NB4 (cell line): ENCODE measurements at regions not wholly inside any gene's neighbourhood (a gene's known extent, or its start where the extent isn't known, plus 50 kb on each side); places are given as distances from the start of the nearest gene placed in this dataset.

Experiments used
- POLR2A ChIP-seq: IDR thresholded peaks from 2 replicates; pipeline ENCODE4 v1.6.1; 2011; ENCODE audit warnings: mild to moderate bottlenecking; ENCODE audit not compliant: insufficient read length; ENCODE audit errors: extremely low read depth
- TF ChIP-seq, protein P1 (sequence below): IDR thresholded peaks from one replicate; pipeline ENCODE4 v1.5.1; 2012; ENCODE audit warnings: low read depth, low read length

- TF ChIP-seq, protein P1, sequence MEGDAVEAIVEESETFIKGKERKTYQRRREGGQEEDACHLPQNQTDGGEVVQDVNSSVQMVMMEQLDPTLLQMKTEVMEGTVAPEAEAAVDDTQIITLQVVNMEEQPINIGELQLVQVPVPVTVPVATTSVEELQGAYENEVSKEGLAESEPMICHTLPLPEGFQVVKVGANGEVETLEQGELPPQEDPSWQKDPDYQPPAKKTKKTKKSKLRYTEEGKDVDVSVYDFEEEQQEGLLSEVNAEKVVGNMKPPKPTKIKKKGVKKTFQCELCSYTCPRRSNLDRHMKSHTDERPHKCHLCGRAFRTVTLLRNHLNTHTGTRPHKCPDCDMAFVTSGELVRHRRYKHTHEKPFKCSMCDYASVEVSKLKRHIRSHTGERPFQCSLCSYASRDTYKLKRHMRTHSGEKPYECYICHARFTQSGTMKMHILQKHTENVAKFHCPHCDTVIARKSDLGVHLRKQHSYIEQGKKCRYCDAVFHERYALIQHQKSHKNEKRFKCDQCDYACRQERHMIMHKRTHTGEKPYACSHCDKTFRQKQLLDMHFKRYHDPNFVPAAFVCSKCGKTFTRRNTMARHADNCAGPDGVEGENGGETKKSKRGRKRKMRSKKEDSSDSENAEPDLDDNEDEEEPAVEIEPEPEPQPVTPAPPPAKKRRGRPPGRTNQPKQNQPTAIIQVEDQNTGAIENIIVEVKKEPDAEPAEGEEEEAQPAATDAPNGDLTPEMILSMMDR, result no peak
- TF ChIP-seq POLR2A, result no peak
These were observed 176.9 kb upstream of the FRMD6 start for GRCh38 chr14:51474854-51475253.
